ENCODE measurements at regions not wholly inside any gene's neighbourhood (a gene's known extent, or its start where the extent isn't known, plus 50 kb on each side); places are given as distances from the start of the nearest gene placed in this dataset.

DNA sequence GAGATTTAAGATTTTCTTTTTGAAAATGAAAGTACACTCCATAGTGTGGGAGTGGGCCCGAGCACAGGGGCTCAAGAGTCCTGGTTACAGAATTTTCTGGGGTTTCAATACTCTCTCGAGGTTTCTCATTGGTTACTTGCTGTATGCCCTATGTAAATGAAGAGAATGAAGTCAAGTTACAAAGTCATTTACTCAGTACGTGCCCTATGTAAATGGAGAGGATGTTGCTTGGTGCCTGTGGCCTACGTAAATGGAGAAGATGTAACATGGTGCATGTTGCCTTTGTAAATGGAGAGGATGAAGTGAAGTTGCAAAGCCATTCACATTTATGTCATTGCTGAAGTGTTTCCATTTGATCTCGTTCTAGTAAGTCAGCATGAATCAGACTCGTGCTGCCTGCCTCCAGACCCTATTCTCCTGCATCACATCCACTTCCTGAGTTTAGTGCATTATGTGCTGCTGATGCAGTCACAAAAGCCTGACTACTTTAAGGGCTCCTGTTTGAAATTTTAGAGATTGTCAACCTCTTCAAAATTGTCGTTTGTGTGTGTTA is 302.0 kb downstream of the ZBBX start:
- peaks cover 1% of the 10 kb centered on the region for H3K27me3 Mint-ChIP-seq (ENCODE audit: unreplicated experiment)
- no peak for TF ChIP-seq CTCF (IDR thresholded peaks at IDR 0.05; ENCODE audit: unreplicated experiment)
- no peaks in the 10 kb centered on the region for H3K9me3 Mint-ChIP-seq (ENCODE audit: unreplicated experiment)
- no peak overlapping the region for H3K27ac Mint-ChIP-seq (ENCODE audit: unreplicated experiment)
- no peaks in the 10 kb centered on the region for H3K36me3 Mint-ChIP-seq (ENCODE audit: low read depth, unreplicated experiment)
- DNase-seq (ENCODE audit: low spot score) = no peak
- H3K4me1 Mint-ChIP-seq (ENCODE audit: unreplicated experiment) = no peaks in the 10 kb centered on the region
- H3K4me3 Mint-ChIP-seq (ENCODE audit: unreplicated experiment) = no peak overlapping the region

- Mint-ChIP-seq H3K36me3 (ENCODE audit: low read depth, unreplicated experiment) (no peaks in the 10 kb centered on the region), H3K27ac (ENCODE audit: unreplicated experiment) (no peak overlapping the region), H3K9me3 (ENCODE audit: unreplicated experiment) (no peaks in the 10 kb centered on the region), H3K4me3 (ENCODE audit: unreplicated experiment) (no peak overlapping the region), H3K4me1 (ENCODE audit: unreplicated experiment) (no peaks in the 10 kb centered on the region), H3K27me3 (ENCODE audit: unreplicated experiment) (no peaks in the 10 kb centered on the region)
- TF ChIP-seq CTCF (IDR thresholded peaks at IDR 0.05; ENCODE audit: unreplicated experiment) = no peak
- no peak for DNase-seq (ENCODE audit: low spot score)
Measured at GRCh38 chr3:167067787-167068161, 312.3 kb downstream of the ZBBX start.

DNA sequence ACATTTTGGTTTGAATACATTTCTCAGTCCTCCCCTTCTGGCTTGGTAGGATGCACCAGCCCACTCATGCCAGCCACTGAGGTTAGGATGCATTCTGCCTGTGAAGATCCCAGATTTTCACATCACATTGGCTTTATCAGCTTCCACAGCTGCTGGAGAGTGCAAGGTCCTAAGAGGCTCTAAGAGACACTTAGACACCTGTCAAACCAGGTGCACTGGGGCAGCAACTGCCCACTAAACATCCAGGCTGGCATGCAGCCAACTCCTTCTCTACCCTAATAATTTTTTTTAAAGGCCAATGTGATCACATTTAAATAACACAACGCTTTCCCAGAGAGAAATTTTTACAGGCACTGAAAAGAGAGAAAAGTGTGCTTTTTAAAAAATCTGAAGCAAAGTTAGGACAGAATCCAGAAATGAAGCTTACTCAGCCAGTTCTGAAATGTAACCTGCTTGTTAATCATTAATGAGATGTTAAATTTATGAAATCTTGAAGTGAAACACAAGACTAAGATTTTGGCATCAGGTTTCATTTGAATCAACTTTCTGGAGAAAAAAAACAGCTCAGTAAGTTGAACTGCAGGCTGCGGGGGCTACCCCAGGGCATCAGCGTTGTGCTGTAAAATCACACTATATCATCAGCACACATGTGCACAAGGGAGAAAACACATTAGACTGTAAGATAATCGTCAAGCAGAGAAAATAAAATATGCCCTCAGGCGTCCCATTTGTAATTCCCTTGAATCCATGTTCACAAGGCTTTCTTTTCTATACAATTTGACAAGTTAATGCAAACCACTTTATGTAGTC is 312.9 kb downstream of the ZBBX start:
- no peak overlapping the region for H3K27ac Mint-ChIP-seq (ENCODE audit: unreplicated experiment)
- no peaks in the 10 kb centered on the region for H3K36me3 Mint-ChIP-seq (ENCODE audit: low read depth, unreplicated experiment)
- no peak overlapping the region for H3K4me3 Mint-ChIP-seq (ENCODE audit: unreplicated experiment)
- H3K4me1 Mint-ChIP-seq (ENCODE audit: unreplicated experiment) = no peaks in the 10 kb centered on the region
- H3K27me3 Mint-ChIP-seq (ENCODE audit: unreplicated experiment) = no peaks in the 10 kb centered on the region
- no peaks in the 10 kb centered on the region for H3K9me3 Mint-ChIP-seq (ENCODE audit: unreplicated experiment)
- no peak for TF ChIP-seq CTCF (IDR thresholded peaks at IDR 0.05; ENCODE audit: unreplicated experiment)
- DNase-seq (ENCODE audit: low spot score) = no peak

DNA sequence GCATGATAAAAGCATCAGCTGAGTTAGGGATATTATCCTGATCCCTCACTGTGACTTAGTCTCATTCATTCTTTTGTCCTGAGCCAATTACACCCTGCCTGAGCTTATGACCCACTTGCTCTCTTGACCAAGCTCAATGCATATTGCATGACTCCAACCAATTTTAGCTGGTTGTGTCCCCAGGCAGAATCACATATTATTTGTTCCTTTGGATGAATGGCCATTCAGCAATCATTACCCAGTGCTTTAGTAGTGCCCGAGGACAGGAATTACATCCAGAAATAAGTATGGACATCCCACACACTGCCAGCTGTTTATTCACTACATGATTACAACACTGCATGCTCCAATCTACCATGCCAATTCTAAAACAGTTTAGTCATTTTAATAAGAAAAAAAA is 322.5 kb downstream of the ZBBX start:
- Mint-ChIP-seq H3K27ac (ENCODE audit: unreplicated experiment) (no peak overlapping the region), H3K4me1 (ENCODE audit: unreplicated experiment) (peaks cover 6% of the 10 kb centered on the region), H3K9me3 (ENCODE audit: unreplicated experiment) (peaks cover 4% of the 10 kb centered on the region), H3K4me3 (ENCODE audit: unreplicated experiment) (no peak overlapping the region), H3K36me3 (ENCODE audit: low read depth, unreplicated experiment) (peaks cover 5% of the 10 kb centered on the region), H3K27me3 (ENCODE audit: unreplicated experiment) (peaks cover 1% of the 10 kb centered on the region)
- no peak for DNase-seq (ENCODE audit: low spot score)
- TF ChIP-seq CTCF (IDR thresholded peaks at IDR 0.05; ENCODE audit: unreplicated experiment) = no peak

DNA sequence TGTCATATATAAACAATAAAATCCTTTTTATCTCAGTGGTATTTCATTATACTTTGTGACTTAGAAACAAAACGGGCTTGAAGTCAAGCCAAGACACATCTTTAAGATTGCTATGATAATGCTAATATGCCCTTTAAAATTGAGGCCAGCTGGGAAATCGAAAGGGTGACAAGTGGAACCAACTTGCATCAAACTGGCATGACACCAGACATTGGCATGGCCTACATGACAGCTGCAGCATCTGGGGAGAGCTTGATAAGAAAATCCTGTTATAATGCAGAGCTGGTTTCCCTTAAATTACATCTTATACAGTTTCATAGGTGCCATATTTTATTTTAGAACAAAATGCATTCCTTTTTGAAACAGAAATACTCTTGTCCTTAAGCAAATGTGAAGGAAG is 325.2 kb downstream of the ZBBX start:
- Mint-ChIP-seq H3K9me3 (ENCODE audit: unreplicated experiment) (peaks cover 4% of the 10 kb centered on the region), H3K27me3 (ENCODE audit: unreplicated experiment) (peaks cover 1% of the 10 kb centered on the region), H3K36me3 (ENCODE audit: low read depth, unreplicated experiment) (peaks cover 3% of the 10 kb centered on the region), H3K4me1 (ENCODE audit: unreplicated experiment) (peaks cover 3% of the 10 kb centered on the region), H3K4me3 (ENCODE audit: unreplicated experiment) (no peak overlapping the region), H3K27ac (ENCODE audit: unreplicated experiment) (no peak overlapping the region)
- no peak for DNase-seq (ENCODE audit: low spot score)
- TF ChIP-seq CTCF (IDR thresholded peaks at IDR 0.05; ENCODE audit: unreplicated experiment) = no peak

Data from endothelial cell (in vitro differentiated cells).